Muscle of leg (tissue), 3 donors: ENCODE measurements at regions not wholly inside any gene's neighbourhood (a gene's known extent, or its start where the extent isn't known, plus 50 kb on each side); places are given as distances from the start of the nearest gene placed in this dataset.

Experiments
- DNase-seq: peaks from one replicate; pipeline ENCODE4 v3.0.0; 2013
- H3K27ac ChIP-seq: one replicate; pipeline ENCODE4 v1.5.1; 2013; ENCODE audit warnings: mild to moderate bottlenecking, low read length, control low read depth
- H3K27me3 ChIP-seq: one replicate; pipeline ENCODE4 v1.6.1; 2013; ENCODE audit warnings: low read length; ENCODE audit not compliant: control insufficient read depth, insufficient read depth
- H3K36me3 ChIP-seq: one replicate; pipeline ENCODE4 v1.6.1; 2013; ENCODE audit warnings: low read length; ENCODE audit not compliant: control insufficient read depth, insufficient read depth
- H3K4me1 ChIP-seq: one replicate; pipeline ENCODE4 v1.6.1; 2013; ENCODE audit warnings: low read length; ENCODE audit not compliant: control insufficient read depth, insufficient read depth
- H3K4me3 ChIP-seq: one replicate; pipeline ENCODE4 v1.5.1; 2013; ENCODE audit warnings: low read length, control low read depth
- H3K9me3 ChIP-seq: replicated peaks from 2 replicates; pipeline ENCODE4 v1.6.1; 2013; ENCODE audit warnings: low read depth, low read length; ENCODE audit not compliant: control insufficient read depth
- WGBS: methylation state at CpG from one replicate; pipeline ENCODE4 v1.1.5; 2013; ENCODE audit warnings: missing lambda C conversion rate; ENCODE audit not compliant: insufficient coverage; 5-methylcytosine and 5-hydroxymethylcytosine counted together

- H3K4me1 ChIP-seq, result peaks cover 10% of the 10 kb centered on the region
- H3K27ac ChIP-seq, result no peak overlapping the region
- no peak overlapping the region for H3K4me3 ChIP-seq
- no peaks in the 10 kb centered on the region for H3K9me3 ChIP-seq
- 68% methylated on average over 4 of the region's 5 CpGs for WGBS
- DNase-seq, result no peak
- no peaks in the 10 kb centered on the region for H3K36me3 ChIP-seq
- peaks cover 13% of the 10 kb centered on the region for H3K27me3 ChIP-seq
Observed at GRCh38 chr11:19398273-19398672, 157.5 kb upstream of the E2F8 start.

GRCh38 chr11:19395050-19395449, 154.3 kb upstream of the E2F8 start:
- H3K4me1 ChIP-seq, result peaks cover 10% of the 10 kb centered on the region
- 52% methylated on average over 3 of the region's 3 CpGs for WGBS

GRCh38 chr11:19394525-19395016, 153.8 kb upstream of the E2F8 start:
- H3K4me3 ChIP-seq, result no peak overlapping the region
- H3K9me3 ChIP-seq, result no peaks in the 10 kb centered on the region
- WGBS, result 80% methylated on average over 3 of the region's 5 CpGs
- H3K27me3 ChIP-seq, result peaks cover 10% of the 10 kb centered on the region
- no peak overlapping the region for H3K27ac ChIP-seq
- DNase-seq, result no peak
- H3K36me3 ChIP-seq, result no peaks in the 10 kb centered on the region
- H3K4me1 ChIP-seq, result peaks cover 10% of the 10 kb centered on the region

More at GRCh38 chr11:19395050-19395449, 154.3 kb upstream of the E2F8 start:
- Histone ChIP-seq H3K36me3 (no peaks in the 10 kb centered on the region), H3K27ac (no peak overlapping the region), H3K27me3 (peaks cover 10% of the 10 kb centered on the region), H3K4me3 (no peak overlapping the region), H3K9me3 (no peaks in the 10 kb centered on the region)
- DNase-seq, result no peak

GRCh38 chr11:19393941-19394340, 153.2 kb upstream of the E2F8 start:
- 44% methylated on average over 1 of the region's 1 CpG for WGBS
- Histone ChIP-seq H3K36me3 (no peaks in the 10 kb centered on the region), H3K27me3 (peaks cover 10% of the 10 kb centered on the region), H3K27ac (no peak overlapping the region), H3K4me3 (no peak overlapping the region), H3K9me3 (no peaks in the 10 kb centered on the region), H3K4me1 (peaks cover 6% of the 10 kb centered on the region)
- no peak for DNase-seq

- WGBS, result 100% methylated on average over 1 of the region's 3 CpGs
- no peak overlapping the region for H3K4me3 ChIP-seq
- no peak for DNase-seq
- H3K27me3 ChIP-seq, result peaks cover 6% of the 10 kb centered on the region
- H3K27ac ChIP-seq, result no peak overlapping the region
- no peaks in the 10 kb centered on the region for H3K36me3 ChIP-seq
- H3K9me3 ChIP-seq, result no peaks in the 10 kb centered on the region
- no peaks in the 10 kb centered on the region for H3K4me1 ChIP-seq
Observed at GRCh38 chr11:19392847-19393518, 152.2 kb upstream of the E2F8 start.

GRCh38 chr11:19392321-19392720, 151.6 kb upstream of the E2F8 start:
- WGBS, result 0% methylated on average over 1 of the region's 3 CpGs
- peaks cover 2% of the 10 kb centered on the region for H3K27me3 ChIP-seq
- no peak overlapping the region for H3K4me3 ChIP-seq
- no peak for DNase-seq
- H3K9me3 ChIP-seq, result no peaks in the 10 kb centered on the region
- no peak overlapping the region for H3K27ac ChIP-seq
- H3K36me3 ChIP-seq, result no peaks in the 10 kb centered on the region
- no peaks in the 10 kb centered on the region for H3K4me1 ChIP-seq

- Histone ChIP-seq H3K4me3 (no peak overlapping the region), H3K36me3 (no peaks in the 10 kb centered on the region), H3K27me3 (peaks cover 2% of the 10 kb centered on the region), H3K27ac (no peak overlapping the region), H3K9me3 (no peaks in the 10 kb centered on the region), H3K4me1 (no peaks in the 10 kb centered on the region)
- no peak for DNase-seq
- WGBS, result no CpG with 5 or more reads among the region's 2 CpGs
Observed at GRCh38 chr11:19391652-19392051, 150.9 kb upstream of the E2F8 start.

GRCh38 chr11:19391026-19391425, 150.3 kb upstream of the E2F8 start:
- Histone ChIP-seq H3K9me3 (no peaks in the 10 kb centered on the region), H3K27me3 (peaks cover 2% of the 10 kb centered on the region), H3K27ac (no peak overlapping the region), H3K4me1 (no peaks in the 10 kb centered on the region), H3K4me3 (no peak overlapping the region), H3K36me3 (no peaks in the 10 kb centered on the region)
- WGBS, result 77% methylated on average over 3 of the region's 3 CpGs
- no peak for DNase-seq

GRCh38 chr11:19389787-19390303, 149.1 kb upstream of the E2F8 start:
- H3K4me1 ChIP-seq, result no peaks in the 10 kb centered on the region
- no peak overlapping the region for H3K4me3 ChIP-seq
- no peaks in the 10 kb centered on the region for H3K9me3 ChIP-seq
- no peak overlapping the region for H3K27ac ChIP-seq
- H3K27me3 ChIP-seq, result no peaks in the 10 kb centered on the region
- DNase-seq, result peak; percentile 14
- no peaks in the 10 kb centered on the region for H3K36me3 ChIP-seq
- 67% methylated on average over 1 of the region's 3 CpGs for WGBS

- WGBS, result 50% methylated on average over 12 of the region's 16 CpGs
- Histone ChIP-seq H3K36me3 (no peaks in the 10 kb centered on the region), H3K27ac (no peak overlapping the region), H3K9me3 (no peaks in the 10 kb centered on the region), H3K4me3 (no peak overlapping the region), H3K4me1 (no peaks in the 10 kb centered on the region), H3K27me3 (peaks cover 19% of the 10 kb centered on the region)
- DNase-seq, result no peak
Observed at GRCh38 chr11:19382131-19382611, 141.4 kb upstream of the E2F8 start.
